ENCODE measurements at regions not wholly inside any gene's neighbourhood (a gene's known extent, or its start where the extent isn't known, plus 50 kb on each side); places are given as distances from the start of the nearest gene placed in this dataset.

- TF ChIP-seq POLR2AphosphoS5 (IDR thresholded peaks at IDR 0.05; ENCODE audit: low read depth, low read length) (no peak), POLR2A (IDR thresholded peaks at IDR 0.05; ENCODE audit: low read depth, low read length) (no peak), TAF1 (IDR thresholded peaks at IDR 0.05; ENCODE audit: low read depth, low read length) (no peak), PAX5 (IDR thresholded peaks at IDR 0.05; ENCODE audit: insufficient read depth, low read length, severe bottlenecking) (no peak), POU2F2 (IDR thresholded peaks at IDR 0.05; ENCODE audit: low read depth, low read length) (no peak)
Measured at GRCh38 chr14:65943150-65943549, 530.6 kb downstream of the FUT8 start.

Data from GM12891 (cell line).